ENCODE measurements at regions not wholly inside any gene's neighbourhood (a gene's known extent, or its start where the extent isn't known, plus 50 kb on each side); places are given as distances from the start of the nearest gene placed in this dataset.

GRCh38 chrX:5242091-5242790, 986.4 kb downstream of the NLGN4X start:
- TF ChIP-seq MYC (IDR thresholded peaks at IDR 0.05; ENCODE audit: low read depth, low read length) (no peak), MAX (IDR thresholded peaks at IDR 0.05; ENCODE audit: low read depth, low read length) (no peak), POLR2A (IDR thresholded peaks at IDR 0.05; ENCODE audit: extremely low read depth, insufficient read length) (no peak), CTCF (IDR thresholded peaks at IDR 0.05; ENCODE audit: low read depth, low read length) (no peak)
- no peak for DNase-seq (ENCODE audit: low read depth)
- no peak overlapping the region for H3K4me3 ChIP-seq (ENCODE audit: low read depth, low read length)

- TF ChIP-seq CTCF (IDR thresholded peaks at IDR 0.05; ENCODE audit: low read depth, low read length), result no peak
- no peak for DNase-seq (ENCODE audit: low read depth)
- no peak overlapping the region for H3K4me3 ChIP-seq (ENCODE audit: low read depth, low read length)
These were observed 991.9 kb downstream of the NLGN4X start for GRCh38 chrX:5236749-5237148.

GRCh38 chrX:5236096-5236495, 992.6 kb downstream of the NLGN4X start:
- H3K4me3 ChIP-seq (ENCODE audit: low read depth, low read length), result no peak overlapping the region
- peak; percentile 4 for DNase-seq (ENCODE audit: low read depth)
- no peak for TF ChIP-seq MYC (IDR thresholded peaks at IDR 0.05; ENCODE audit: low read depth, low read length)
- TF ChIP-seq CTCF (IDR thresholded peaks at IDR 0.05; ENCODE audit: low read depth, low read length), result peak; percentile 16

GRCh38 chrX:5233830-5234229, 994.8 kb downstream of the NLGN4X start:
- no peak for DNase-seq (ENCODE audit: low read depth)
- TF ChIP-seq MYC (IDR thresholded peaks at IDR 0.05; ENCODE audit: low read depth, low read length) (no peak), MAX (IDR thresholded peaks at IDR 0.05; ENCODE audit: low read depth, low read length) (no peak), POLR2A (IDR thresholded peaks at IDR 0.05; ENCODE audit: extremely low read depth, insufficient read length) (no peak), CTCF (IDR thresholded peaks at IDR 0.05; ENCODE audit: low read depth, low read length) (no peak)
- H3K4me3 ChIP-seq (ENCODE audit: low read depth, low read length), result no peak overlapping the region

GRCh38 chrX:5220421-5220820, 1008.2 kb downstream of the NLGN4X start:
- no peak for DNase-seq (ENCODE audit: low read depth)
- no peak for TF ChIP-seq CTCF (IDR thresholded peaks at IDR 0.05; ENCODE audit: low read depth, low read length)
- no peak for TF ChIP-seq POLR2A (IDR thresholded peaks at IDR 0.05; ENCODE audit: extremely low read depth, insufficient read length)
- TF ChIP-seq MAX (IDR thresholded peaks at IDR 0.05; ENCODE audit: low read depth, low read length), result no peak
- TF ChIP-seq MYC (IDR thresholded peaks at IDR 0.05; ENCODE audit: low read depth, low read length), result no peak

GRCh38 chrX:5194806-5195205, 1033.9 kb downstream of the NLGN4X start:
- TF ChIP-seq MYC (IDR thresholded peaks at IDR 0.05; ENCODE audit: low read depth, low read length), result no peak
- no peak for TF ChIP-seq CTCF (IDR thresholded peaks at IDR 0.05; ENCODE audit: low read depth, low read length)
- TF ChIP-seq MAX (IDR thresholded peaks at IDR 0.05; ENCODE audit: low read depth, low read length), result no peak
- TF ChIP-seq POLR2A (IDR thresholded peaks at IDR 0.05; ENCODE audit: extremely low read depth, insufficient read length), result no peak
- H3K4me3 ChIP-seq (ENCODE audit: low read depth, low read length), result no peak overlapping the region
- no peak for DNase-seq (ENCODE audit: low read depth)

More at GRCh38 chrX:5220421-5220820, 1008.2 kb downstream of the NLGN4X start:
- H3K4me3 ChIP-seq (ENCODE audit: low read depth, low read length), result no peak overlapping the region
